OCI-LY3 (cell line): ENCODE measurements at regions not wholly inside any gene's neighbourhood (a gene's known extent, or its start where the extent isn't known, plus 50 kb on each side); places are given as distances from the start of the nearest gene placed in this dataset.

Source experiments
- H2AFZ ChIP-seq: fragments of 200-600, 300-600 bp; shearing (Covaris generic); 2 replicates; pipeline ENCODE4 v1.6.0; 2014; ENCODE audit warnings: antibody characterized with exemption, low read depth, low read length
- H3K27ac ChIP-seq: fragments of 200-600, 300-600 bp; sonication (generic); 2 replicates; pipeline ENCODE4 v1.5.1; 2014; ENCODE audit warnings: mild to moderate bottlenecking, low read length, moderate library complexity, mixed read lengths
- H3K27me3 ChIP-seq: fragments of 200-600, 300-600 bp; sonication (generic); 2 replicates; pipeline ENCODE4 v1.6.1; 2014; ENCODE audit warnings: low read depth, low read length, mixed read lengths
- H3K36me3 ChIP-seq: fragments of 200-600, 300-600 bp; sonication (generic); replicated peaks from 2 replicates; pipeline ENCODE3; 2014; ENCODE audit warnings: low read depth, low read length, mixed read lengths
- H3K4me1 ChIP-seq: fragments of 300-600, 200-600 bp; sonication (generic); 2 replicates; pipeline ENCODE4 v1.6.1; 2014; ENCODE audit warnings: low read length, mixed read lengths
- H3K4me2 ChIP-seq: fragments of 200-600, 300-600 bp; sonication (generic); 2 replicates; pipeline ENCODE4 v1.6.1; 2014; ENCODE audit warnings: low read length, mixed read lengths
- H3K4me3 ChIP-seq: fragments of 300-600, 200-600 bp; sonication (generic); 2 replicates; pipeline ENCODE4 v1.5.1; 2014; ENCODE audit warnings: antibody characterized with exemption, mild to moderate bottlenecking, low read length, moderate library complexity
- H3K79me2 ChIP-seq: fragments of 300-600, 200-600 bp; shearing (Covaris generic); 2 replicates; pipeline ENCODE4 v1.6.1; 2014; ENCODE audit warnings: mild to moderate bottlenecking, low read length, mixed read lengths
- H3K9ac ChIP-seq: fragments of 300-600, 200-600 bp; shearing (Covaris generic); 2 replicates; pipeline ENCODE4 v1.6.0; 2014; ENCODE audit warnings: mild to moderate bottlenecking, low read length, moderate library complexity
- H3K9me3 ChIP-seq: fragments of 200-600, 300-600 bp; shearing (Covaris generic); 2 replicates; pipeline ENCODE4 v1.6.1; 2014; ENCODE audit warnings: low read length, mixed read lengths; ENCODE audit not compliant: insufficient read depth
- H4K20me1 ChIP-seq: fragments of 200-600, 300-600 bp; sonication (generic); 2 replicates; pipeline ENCODE4 v1.6.1; 2016; ENCODE audit warnings: low read length, mixed read lengths; ENCODE audit not compliant: insufficient read depth
- CTCF ChIP-seq: fragments of 200-600, 300-600 bp; sonication (generic); IDR thresholded peaks from 2 replicates; pipeline ENCODE4 v1.5.1; 2014; ENCODE audit warnings: antibody characterized with exemption, low read length, low read depth
- EZH2phosphoT487 ChIP-seq: fragments of 200-600 bp; shearing (Covaris generic); IDR thresholded peaks from 2 replicates; pipeline ENCODE4 v1.6.1; 2018; ENCODE audit warnings: antibody characterized with exemption, mixed run types, low read depth

GRCh38 chr4:66095065-66095464 is 424.8 kb upstream of the EPHA5 start:
- Histone ChIP-seq H3K4me1 (no peaks in the 10 kb centered on the region), H3K27me3 (no peaks in the 10 kb centered on the region), H3K79me2 (no peaks in the 10 kb centered on the region), H3K4me3 (no peak overlapping the region), H3K4me2 (no peak overlapping the region), H4K20me1 (no peaks in the 10 kb centered on the region), H3K9me3 (no peaks in the 10 kb centered on the region), H2AFZ (no peak overlapping the region), H3K27ac (no peak overlapping the region), H3K9ac (no peak overlapping the region), H3K36me3 (no peaks in the 10 kb centered on the region)
- TF ChIP-seq CTCF = no peak
- no peak for TF ChIP-seq EZH2phosphoT487

GRCh38 chr4:66094070-66094469 is 423.8 kb upstream of the EPHA5 start:
- Histone ChIP-seq H2AFZ (no peak overlapping the region), H3K4me3 (no peak overlapping the region), H3K4me1 (no peaks in the 10 kb centered on the region), H3K79me2 (no peaks in the 10 kb centered on the region), H3K4me2 (no peak overlapping the region), H3K9ac (no peak overlapping the region), H3K27me3 (no peaks in the 10 kb centered on the region), H4K20me1 (no peaks in the 10 kb centered on the region), H3K9me3 (no peaks in the 10 kb centered on the region), H3K27ac (no peak overlapping the region), H3K36me3 (no peaks in the 10 kb centered on the region)
- TF ChIP-seq CTCF (no peak), EZH2phosphoT487 (no peak)

GRCh38 chr4:66091786-66092185 is 421.5 kb upstream of the EPHA5 start:
- Histone ChIP-seq H3K27me3 (no peaks in the 10 kb centered on the region), H3K36me3 (no peaks in the 10 kb centered on the region), H4K20me1 (no peaks in the 10 kb centered on the region), H2AFZ (no peak overlapping the region), H3K9ac (no peak overlapping the region), H3K27ac (no peak overlapping the region), H3K4me3 (no peak overlapping the region), H3K4me1 (no peaks in the 10 kb centered on the region), H3K4me2 (no peak overlapping the region), H3K79me2 (no peaks in the 10 kb centered on the region), H3K9me3 (no peaks in the 10 kb centered on the region)
- TF ChIP-seq EZH2phosphoT487 (no peak), CTCF (no peak)

- Histone ChIP-seq H3K27ac (no peak overlapping the region), H3K36me3 (no peaks in the 10 kb centered on the region), H3K79me2 (no peaks in the 10 kb centered on the region), H3K27me3 (no peaks in the 10 kb centered on the region), H2AFZ (peak overlapping the region; percentile 70; the same call in 1 of the 2 replicates), H3K4me3 (no peak overlapping the region), H3K9me3 (0 out of 2 replicates have a peak, but pooled peaks cover 2% of the 10 kb centered on the region), H4K20me1 (no peaks in the 10 kb centered on the region), H3K4me1 (no peaks in the 10 kb centered on the region), H3K4me2 (no peak overlapping the region), H3K9ac (no peak overlapping the region)
- no peak for TF ChIP-seq EZH2phosphoT487
- no peak for TF ChIP-seq CTCF
Observed at GRCh38 chr4:66073961-66074360, 403.7 kb upstream of the EPHA5 start.
